ENCODE measurements at regions not wholly inside any gene's neighbourhood (a gene's known extent, or its start where the extent isn't known, plus 50 kb on each side); places are given as distances from the start of the nearest gene placed in this dataset.

DNA sequence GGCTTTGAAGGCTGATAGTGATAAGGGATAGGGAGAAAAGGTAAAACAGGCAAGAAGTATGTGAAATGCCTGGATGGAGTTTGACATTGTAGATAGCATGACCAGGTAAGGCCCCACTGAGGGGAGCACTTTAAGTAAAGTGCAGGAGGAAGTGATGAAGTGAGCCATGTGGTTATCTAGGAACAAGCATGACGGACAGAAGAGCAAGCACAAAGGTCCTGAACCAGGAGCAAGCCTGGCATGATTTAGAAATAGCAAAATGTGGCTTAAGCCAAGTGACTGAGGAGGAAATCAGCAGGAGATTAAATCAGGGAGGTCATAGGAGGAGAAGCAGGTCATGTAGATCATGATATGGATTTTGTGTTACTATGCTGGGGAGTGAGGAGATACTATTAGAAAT lies 129.2 kb downstream of the GLUL start:
- Histone ChIP-seq H3T11ph (ENCODE audit: low read length) (no peak overlapping the region), H3K79me1 (ENCODE audit: insufficient read depth, low read depth, low read length, poor library complexity, severe bottlenecking) (no peaks in the 10 kb centered on the region), H4K91ac (ENCODE audit: insufficient read length, low read depth, low read length) (no peak overlapping the region), H3K4me2 (ENCODE audit: insufficient read depth, insufficient read length, low read length) (no peak overlapping the region), H2BK120ac (ENCODE audit: low read depth, low read length, poor library complexity, severe bottlenecking) (no peak overlapping the region), H2AFZ (ENCODE audit: low read length) (no peak overlapping the region), H2BK12ac (ENCODE audit: insufficient read length, low read depth, low read length) (no peak overlapping the region), H3K14ac (ENCODE audit: insufficient read depth, low read length) (no peak overlapping the region), H3K79me2 (ENCODE audit: insufficient read depth, low read length) (no peaks in the 10 kb centered on the region), H3K56ac (ENCODE audit: insufficient read length, low read depth, low read length) (no peak overlapping the region), H3K4me1 (ENCODE audit: insufficient read depth, low read length) (no peaks in the 10 kb centered on the region), H3K27ac (ENCODE audit: insufficient read length, low read depth, low read length) (no peak overlapping the region), H2BK5ac (ENCODE audit: insufficient read length, low read length) (no peak overlapping the region), H2BK20ac (ENCODE audit: low read depth, low read length, poor library complexity, severe bottlenecking) (no peak overlapping the region), H3K9ac (ENCODE audit: extremely low read depth, insufficient read length, low read length) (no peak overlapping the region), H3K27me3 (ENCODE audit: insufficient read depth, low read length) (no peaks in the 10 kb centered on the region), H3K4ac (ENCODE audit: low read depth, low read length) (no peak overlapping the region), H2BK15ac (ENCODE audit: low read depth, low read length) (no peak overlapping the region), H3K23ac (ENCODE audit: insufficient read length, low read depth, low read length) (no peak overlapping the region), H4K20me1 (ENCODE audit: control insufficient read depth, insufficient read depth, insufficient read length) (no peaks in the 10 kb centered on the region), H3K9me3 (ENCODE audit: control insufficient read depth, low read depth, low read length) (no peaks in the 10 kb centered on the region), H2AK5ac (ENCODE audit: insufficient read length, low read length) (no peak overlapping the region), H3K18ac (ENCODE audit: insufficient read length, low read depth, low read length) (no peak overlapping the region), H4K5ac (ENCODE audit: insufficient read length, low read depth, low read length) (no peak overlapping the region), H4K8ac (replicated peaks; ENCODE audit: insufficient read length, low read depth, low read length) (no peak overlapping the region), H3K23me2 (ENCODE audit: insufficient read length, low read depth, low read length, poor library complexity, severe bottlenecking) (no peaks in the 10 kb centered on the region)
- no CpG with 5 or more reads among the region's 1 CpG for WGBS (ENCODE audit: extremely low coverage, insufficient read length, low lambda C conversion rate)
- Mint-ChIP-seq H3K9me3 (no peaks in the 10 kb centered on the region), H3K27me3 (ENCODE audit: low read depth) (no peaks in the 10 kb centered on the region; the same call in none of the 2 replicates), H3K36me3 (ENCODE audit: insufficient read depth in 1 of 3, low read depth in 3 of 3) (no peaks in the 10 kb centered on the region), H3K27ac (no peak overlapping the region), H3K4me3 (no peak overlapping the region), H3K4me1 (no peaks in the 10 kb centered on the region)
- DNase-seq = no peak
- TF ChIP-seq, protein P1, sequence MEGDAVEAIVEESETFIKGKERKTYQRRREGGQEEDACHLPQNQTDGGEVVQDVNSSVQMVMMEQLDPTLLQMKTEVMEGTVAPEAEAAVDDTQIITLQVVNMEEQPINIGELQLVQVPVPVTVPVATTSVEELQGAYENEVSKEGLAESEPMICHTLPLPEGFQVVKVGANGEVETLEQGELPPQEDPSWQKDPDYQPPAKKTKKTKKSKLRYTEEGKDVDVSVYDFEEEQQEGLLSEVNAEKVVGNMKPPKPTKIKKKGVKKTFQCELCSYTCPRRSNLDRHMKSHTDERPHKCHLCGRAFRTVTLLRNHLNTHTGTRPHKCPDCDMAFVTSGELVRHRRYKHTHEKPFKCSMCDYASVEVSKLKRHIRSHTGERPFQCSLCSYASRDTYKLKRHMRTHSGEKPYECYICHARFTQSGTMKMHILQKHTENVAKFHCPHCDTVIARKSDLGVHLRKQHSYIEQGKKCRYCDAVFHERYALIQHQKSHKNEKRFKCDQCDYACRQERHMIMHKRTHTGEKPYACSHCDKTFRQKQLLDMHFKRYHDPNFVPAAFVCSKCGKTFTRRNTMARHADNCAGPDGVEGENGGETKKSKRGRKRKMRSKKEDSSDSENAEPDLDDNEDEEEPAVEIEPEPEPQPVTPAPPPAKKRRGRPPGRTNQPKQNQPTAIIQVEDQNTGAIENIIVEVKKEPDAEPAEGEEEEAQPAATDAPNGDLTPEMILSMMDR (conservative IDR thresholded peaks at IDR 0.05) = no peak

Measured in H9 (cell line).